Hepatocyte (in vitro differentiated cells): ENCODE measurements at regions not wholly inside any gene's neighbourhood (a gene's known extent, or its start where the extent isn't known, plus 50 kb on each side); places are given as distances from the start of the nearest gene placed in this dataset.

Experiments
- DNase-seq: peaks from one replicate; pipeline ENCODE4 v3.0.0-alpha.2; 2016; ENCODE audit warnings: low spot score
- H2AFZ ChIP-seq: fragments of 200-600 bp; sonication (generic); 2 replicates; pipeline ENCODE4 v1.6.0; 2016; ENCODE audit warnings: antibody characterized with exemption, mild to moderate bottlenecking
- H3K27ac ChIP-seq: fragments of 200-600 bp; sonication (generic); 2 replicates; pipeline ENCODE4 v1.5.1; 2016; ENCODE audit warnings: mild to moderate bottlenecking
- H3K27me3 ChIP-seq: fragments of 200-600 bp; sonication (generic); 2 replicates; pipeline ENCODE4 v1.6.1; 2016
- H3K36me3 ChIP-seq: fragments of 200-600 bp; sonication (generic); replicated peaks from 2 replicates; pipeline ENCODE4 v1.5.1; 2016; ENCODE audit warnings: low read depth; ENCODE audit not compliant: insufficient read depth
- H3K4me1 ChIP-seq: fragments of 200-600 bp; sonication (generic); 2 replicates; pipeline ENCODE4 v1.5.1; 2016; ENCODE audit warnings: mild to moderate bottlenecking, moderate library complexity; ENCODE audit not compliant: insufficient read depth
- H3K4me2 ChIP-seq: fragments of 200-600 bp; sonication (generic); 2 replicates; pipeline ENCODE4 v1.6.0; 2016
- H3K4me3 ChIP-seq: fragments of 200-600 bp; sonication (generic); 2 replicates; pipeline ENCODE4 v1.5.1; 2016; ENCODE audit warnings: mild to moderate bottlenecking
- H3K79me2 ChIP-seq: fragments of 200-600 bp; sonication (generic); 2 replicates; pipeline ENCODE4 v1.6.0; 2017; ENCODE audit warnings: mild to moderate bottlenecking
- H3K9me2 ChIP-seq: fragments of 200-600 bp; sonication (generic); replicated peaks from 2 replicates; pipeline ENCODE4 v1.6.0; 2017; ENCODE audit warnings: mild to moderate bottlenecking; ENCODE audit not compliant: insufficient read depth
- H3K9me3 ChIP-seq: fragments of 200-600 bp; sonication (generic); 2 replicates; pipeline ENCODE4 v1.5.1; 2016; ENCODE audit warnings: low read depth, mild to moderate bottlenecking
- H4K20me1 ChIP-seq: fragments of 200-600 bp; sonication (generic); 2 replicates; pipeline ENCODE4 v1.6.0; 2016; ENCODE audit warnings: mild to moderate bottlenecking; ENCODE audit not compliant: insufficient read depth, poor library complexity, severe bottlenecking
- CTCF ChIP-seq: fragments of 200-600 bp; sonication (generic); IDR thresholded peaks from 2 replicates; pipeline ENCODE4 v1.5.1; 2016; ENCODE audit warnings: antibody characterized with exemption, mild to moderate bottlenecking; ENCODE audit not compliant: poor library complexity
- EZH2 ChIP-seq: fragments of 200-600 bp; sonication (generic); IDR thresholded peaks from 2 replicates; pipeline ENCODE4 v1.6.1; 2016; ENCODE audit warnings: antibody characterized with exemption, mild to moderate bottlenecking, borderline replicate concordance
- EZH2phosphoT487 ChIP-seq: fragments of 200-600 bp; sonication (generic); IDR thresholded peaks from one replicate; pipeline ENCODE4 v1.6.1; 2018; ENCODE audit warnings: antibody characterized with exemption, mild to moderate bottlenecking, low read depth, moderate library complexity; ENCODE audit not compliant: unreplicated experiment, severe bottlenecking
- WGBS: methylation state at CpG from one replicate; pipeline ENCODE4 v1.1.6; 2016; ENCODE audit warnings: low lambda C conversion rate; ENCODE audit errors: missing lambda C conversion rate; 5-methylcytosine and 5-hydroxymethylcytosine counted together

GRCh38 chr6:49327571-49327970, 135.5 kb downstream of the MMUT start:
- no peak overlapping the region for H3K4me2 ChIP-seq
- H3K27ac ChIP-seq = no peak overlapping the region
- TF ChIP-seq CTCF (no peak), EZH2 (no peak), EZH2phosphoT487 (no peak)
- no peak overlapping the region for H2AFZ ChIP-seq
- no peaks in the 10 kb centered on the region for H3K9me2 ChIP-seq
- no peaks in the 10 kb centered on the region for H4K20me1 ChIP-seq
- WGBS = 92% methylated on average over 2 of the region's 2 CpGs
- no peaks in the 10 kb centered on the region for H3K27me3 ChIP-seq
- H3K9me3 ChIP-seq = no peaks in the 10 kb centered on the region
- no peaks in the 10 kb centered on the region for H3K79me2 ChIP-seq
- no peaks in the 10 kb centered on the region for H3K4me1 ChIP-seq
- DNase-seq = no peak
- no peak overlapping the region for H3K4me3 ChIP-seq
- H3K36me3 ChIP-seq = no peaks in the 10 kb centered on the region

DNA sequence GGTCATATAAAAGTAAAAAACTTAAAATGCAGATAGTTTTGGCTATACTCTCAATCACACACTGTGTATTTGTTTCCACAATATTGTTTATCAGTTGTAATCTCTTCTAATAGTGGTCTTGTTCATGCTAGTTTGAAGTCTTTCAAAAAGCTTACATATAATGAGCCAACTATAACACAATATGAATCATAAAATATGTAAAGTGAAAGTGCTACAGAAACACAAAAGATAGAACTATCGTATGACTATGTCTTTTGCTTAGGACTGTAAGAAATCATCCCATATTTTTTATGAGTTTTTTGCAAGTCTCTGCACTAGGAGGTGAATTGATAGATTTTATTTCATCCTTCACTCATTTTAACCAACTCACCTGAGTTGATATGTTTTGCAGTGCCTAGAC, 136.0 kb downstream of the MMUT start:
- no peaks in the 10 kb centered on the region for H3K9me2 ChIP-seq
- peak overlapping the region; percentile 40 for H3K27ac ChIP-seq
- H2AFZ ChIP-seq = no peak overlapping the region
- H3K27me3 ChIP-seq = no peaks in the 10 kb centered on the region
- H4K20me1 ChIP-seq = no peaks in the 10 kb centered on the region
- no peaks in the 10 kb centered on the region for H3K79me2 ChIP-seq
- WGBS = 90% methylated on average over 1 of the region's 1 CpG
- no peak for TF ChIP-seq CTCF
- TF ChIP-seq EZH2phosphoT487 = no peak
- no peak for TF ChIP-seq EZH2
- H3K36me3 ChIP-seq = no peaks in the 10 kb centered on the region
- H3K4me3 ChIP-seq = no peak overlapping the region
- no peaks in the 10 kb centered on the region for H3K4me1 ChIP-seq
- H3K4me2 ChIP-seq = no peak overlapping the region
- no peak for DNase-seq
- no peaks in the 10 kb centered on the region for H3K9me3 ChIP-seq

DNA sequence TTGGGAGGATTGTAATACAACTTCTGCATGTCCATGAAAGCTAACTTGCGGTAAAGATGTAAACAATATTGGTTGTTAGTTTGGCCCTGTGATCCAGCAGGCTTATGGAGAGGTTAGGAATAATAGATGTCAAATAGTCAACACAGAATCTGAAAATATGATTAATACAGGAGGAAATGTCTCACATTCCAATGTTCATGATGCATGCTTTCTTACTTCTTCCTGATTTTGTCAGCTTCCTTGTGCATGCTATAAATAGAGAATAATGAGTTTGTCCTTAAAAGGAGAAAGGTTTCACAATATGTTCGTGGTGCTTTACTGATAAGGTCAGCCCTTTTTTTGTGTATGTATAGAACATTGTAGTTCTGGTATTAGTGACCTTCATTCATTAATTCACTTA, 136.7 kb downstream of the MMUT start:
- H3K36me3 ChIP-seq = no peaks in the 10 kb centered on the region
- H3K4me2 ChIP-seq = no peak overlapping the region
- no peaks in the 10 kb centered on the region for H3K79me2 ChIP-seq
- TF ChIP-seq CTCF = no peak
- TF ChIP-seq EZH2phosphoT487 = no peak
- no peak for TF ChIP-seq EZH2
- no peaks in the 10 kb centered on the region for H3K27me3 ChIP-seq
- H3K9me3 ChIP-seq = no peaks in the 10 kb centered on the region
- no peak for DNase-seq
- peak overlapping the region; percentile 40 for H3K27ac ChIP-seq
- no peak overlapping the region for H3K4me3 ChIP-seq
- no peaks in the 10 kb centered on the region for H3K9me2 ChIP-seq
- H4K20me1 ChIP-seq = no peaks in the 10 kb centered on the region
- H2AFZ ChIP-seq = no peak overlapping the region
- no peaks in the 10 kb centered on the region for H3K4me1 ChIP-seq
- 38% methylated on average over 2 of the region's 2 CpGs for WGBS

GRCh38 chr6:49325891-49326290, 137.2 kb downstream of the MMUT start:
- TF ChIP-seq CTCF (no peak), EZH2phosphoT487 (no peak), EZH2 (no peak)
- H3K9me3 ChIP-seq = no peaks in the 10 kb centered on the region
- no peaks in the 10 kb centered on the region for H3K79me2 ChIP-seq
- H3K9me2 ChIP-seq = no peaks in the 10 kb centered on the region
- peak overlapping the region; percentile 40 for H3K27ac ChIP-seq
- H3K27me3 ChIP-seq = no peaks in the 10 kb centered on the region
- H3K4me2 ChIP-seq = no peak overlapping the region
- 88% methylated on average over 1 of the region's 1 CpG for WGBS
- H3K36me3 ChIP-seq = no peaks in the 10 kb centered on the region
- no peak for DNase-seq
- H2AFZ ChIP-seq = no peak overlapping the region
- no peaks in the 10 kb centered on the region for H3K4me1 ChIP-seq
- no peaks in the 10 kb centered on the region for H4K20me1 ChIP-seq
- H3K4me3 ChIP-seq = no peak overlapping the region
